GM21825 (cell line): ENCODE measurements at regions not wholly inside any gene's neighbourhood (a gene's known extent, or its start where the extent isn't known, plus 50 kb on each side); places are given as distances from the start of the nearest gene placed in this dataset.

Experiments used
- ATAC-seq: cut with Tn5 transposase; IDR thresholded peaks from one replicate; pipeline ENCODE4 v1.9.1; 2021; ENCODE audit warnings: mild to moderate bottlenecking, moderate library complexity; ENCODE audit not compliant: unreplicated experiment

DNA sequence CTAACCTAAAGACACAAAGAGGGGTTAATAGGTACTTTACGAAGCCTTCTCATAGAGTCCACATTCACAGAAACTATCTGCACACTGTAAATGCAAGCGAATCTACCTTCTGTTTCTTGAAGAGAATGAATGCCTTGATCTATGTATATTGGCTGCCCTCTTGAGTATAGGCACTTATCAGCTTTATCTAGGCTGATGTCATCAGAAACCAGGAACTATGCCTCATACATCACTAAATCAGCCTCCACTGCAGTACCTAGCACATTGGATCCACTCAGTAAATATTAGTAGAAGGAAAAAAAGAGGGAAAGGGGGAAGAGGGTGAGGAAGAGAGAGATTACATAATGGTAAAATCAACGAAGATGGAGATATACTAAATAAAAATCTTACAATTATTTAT lies 477.1 kb downstream of the CAAP1 start:
- no peak for ATAC-seq

DNA sequence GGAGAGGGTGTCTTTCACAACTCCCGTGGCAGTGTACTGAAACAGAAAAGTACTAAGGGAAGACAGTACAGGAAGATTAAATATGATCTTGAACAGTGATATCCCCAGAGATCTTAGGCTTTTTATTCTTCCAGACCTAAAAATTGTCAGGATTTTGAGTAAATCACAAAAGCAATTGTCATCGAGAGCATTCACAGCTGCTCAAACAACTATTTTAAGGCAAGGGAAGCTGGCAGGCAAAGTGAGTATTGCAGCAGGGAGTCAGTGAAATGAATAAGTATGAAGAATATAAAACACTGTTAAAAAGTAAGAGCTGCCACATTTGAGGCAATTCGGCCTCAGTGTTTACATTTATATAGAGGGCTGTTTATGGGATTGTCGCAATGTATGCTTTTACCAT lies 479.0 kb downstream of the CAAP1 start:
- no peak for ATAC-seq

DNA sequence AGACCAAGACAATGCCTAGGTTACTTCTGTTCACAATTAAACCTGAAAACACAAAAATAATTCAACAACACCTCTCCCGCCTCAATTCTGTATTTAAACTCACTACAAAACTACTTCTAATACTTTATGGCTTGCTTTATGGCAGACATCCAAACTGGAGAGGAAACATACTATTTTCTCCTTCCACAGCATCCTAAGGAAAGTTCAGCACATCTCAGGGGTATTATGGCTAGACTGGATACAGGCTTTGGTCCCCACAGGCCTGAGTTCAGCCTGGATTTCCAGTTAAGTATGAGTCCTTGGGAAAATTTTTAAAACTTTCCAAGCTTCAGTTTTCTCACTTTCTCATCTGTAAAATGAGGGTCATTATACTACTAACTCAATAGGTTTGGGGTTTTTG lies 480.2 kb downstream of the CAAP1 start:
- ATAC-seq: no peak

DNA sequence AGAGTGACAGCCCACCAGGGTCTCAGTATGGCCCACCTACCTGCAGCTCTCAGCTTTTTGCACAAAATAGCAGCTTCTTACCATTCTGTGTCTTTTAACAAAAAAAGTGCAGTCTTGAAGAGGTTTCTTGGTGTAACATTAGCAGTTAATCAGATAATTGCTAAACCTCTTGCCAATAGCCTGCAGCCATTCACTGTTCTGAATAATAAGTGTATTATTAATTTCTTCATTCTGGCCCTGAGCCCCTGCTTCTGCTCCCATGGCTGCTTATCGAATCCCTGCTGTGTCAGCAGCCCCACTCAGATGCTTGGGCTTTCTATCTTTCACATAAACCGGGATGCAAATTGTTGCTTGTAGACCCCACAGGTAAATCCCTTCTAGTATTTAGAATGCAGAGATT lies 485.9 kb downstream of the CAAP1 start:
- ATAC-seq: no peak

DNA sequence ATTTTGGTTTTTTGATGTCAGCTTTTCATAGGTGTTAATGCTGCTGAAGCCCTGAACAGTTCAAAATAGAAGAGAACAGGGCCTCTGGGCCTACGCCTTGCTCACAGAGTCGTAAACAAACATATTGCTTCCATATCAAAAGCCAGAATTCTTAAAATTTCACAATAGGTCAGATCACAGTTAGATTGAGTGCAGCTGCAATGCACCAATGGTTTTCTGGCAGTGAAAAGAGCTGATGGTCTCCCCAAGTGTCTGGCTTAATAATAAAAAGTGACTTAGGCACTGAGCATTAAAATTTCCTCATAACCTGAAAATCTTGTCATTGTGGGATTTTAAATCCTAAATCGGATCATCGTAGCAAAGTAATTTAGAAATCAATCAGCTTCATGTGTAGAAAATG lies 493.0 kb downstream of the CAAP1 start:
- no peak for ATAC-seq

DNA sequence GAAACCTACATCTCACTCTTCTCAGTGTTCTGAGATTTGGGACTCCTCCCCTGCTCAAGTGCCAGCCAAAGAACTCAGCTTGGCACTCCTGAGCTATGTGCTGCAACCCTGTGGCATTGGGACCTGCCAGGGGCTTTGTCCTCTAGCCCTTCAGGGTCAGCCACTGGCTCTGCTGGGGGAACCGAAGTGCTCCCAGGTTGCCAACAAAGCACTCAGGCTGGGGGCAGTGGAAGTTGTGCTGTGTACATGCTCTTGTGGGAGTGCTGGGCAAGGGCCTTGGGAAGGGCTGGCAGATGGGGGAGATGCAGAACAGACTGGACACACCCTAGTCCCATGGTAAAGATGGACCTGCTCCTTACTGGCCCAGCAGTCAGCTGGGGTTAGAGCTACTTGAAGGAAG lies 498.6 kb downstream of the CAAP1 start:
- no peak for ATAC-seq

DNA sequence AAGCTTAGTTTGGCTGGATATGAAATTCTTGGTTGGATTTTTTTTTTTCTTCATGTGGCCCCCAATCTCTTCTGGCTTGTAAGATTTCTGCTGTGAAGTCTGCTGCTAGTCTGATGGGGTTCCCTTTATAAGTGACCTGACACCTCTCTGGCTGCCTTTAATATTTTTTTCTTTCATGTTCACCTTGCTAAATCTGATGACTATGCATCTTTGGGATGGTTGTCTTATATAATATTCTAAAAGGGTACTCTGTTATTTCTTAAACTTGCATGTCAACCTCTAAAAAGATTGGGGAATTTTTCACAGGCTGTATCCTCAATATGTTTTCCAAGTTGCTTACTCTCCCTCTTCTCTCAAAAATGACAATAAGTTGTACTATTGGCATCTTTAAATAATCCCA lies 500.0 kb downstream of the CAAP1 start:
- no peak for ATAC-seq

DNA sequence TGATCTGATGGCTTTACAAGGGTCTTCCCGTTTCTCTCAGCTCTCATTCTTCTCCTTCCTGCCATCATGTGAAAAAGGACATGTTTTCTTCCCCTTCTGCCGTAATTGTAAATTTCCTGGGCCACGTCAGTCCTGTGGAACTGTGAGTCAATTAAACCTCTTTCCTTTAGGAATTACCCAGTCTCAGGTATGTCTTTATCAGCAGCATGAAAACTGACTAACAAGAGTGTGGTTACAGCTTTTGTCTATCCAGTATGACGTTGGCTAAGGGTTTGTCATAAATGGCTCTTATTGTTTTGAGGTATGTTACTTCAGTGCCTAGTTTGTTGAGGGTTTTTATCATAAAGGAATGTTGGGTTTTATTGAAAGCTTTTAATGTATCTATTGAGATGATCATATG lies 501.6 kb downstream of the CAAP1 start:
- ATAC-seq: no peak

DNA sequence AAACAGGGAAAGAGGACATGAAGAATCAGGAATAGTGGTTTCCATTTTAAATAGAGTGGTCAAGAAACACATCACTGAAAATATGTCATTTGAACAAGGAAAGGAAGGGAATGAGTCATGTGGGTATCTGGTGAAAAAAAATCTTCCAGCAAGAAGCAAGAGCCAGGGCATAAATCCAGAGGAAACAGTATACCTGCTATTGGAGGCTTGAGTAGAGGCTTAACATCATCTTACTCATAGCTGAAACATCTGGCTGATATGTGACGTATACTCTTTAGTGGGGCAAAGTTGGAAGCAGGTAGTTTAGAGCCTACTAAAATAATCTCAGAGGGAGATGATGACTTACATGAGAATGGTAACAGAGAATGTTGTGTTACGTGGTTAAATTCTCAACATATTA lies 517.2 kb downstream of the CAAP1 start:
- no peak for ATAC-seq

DNA sequence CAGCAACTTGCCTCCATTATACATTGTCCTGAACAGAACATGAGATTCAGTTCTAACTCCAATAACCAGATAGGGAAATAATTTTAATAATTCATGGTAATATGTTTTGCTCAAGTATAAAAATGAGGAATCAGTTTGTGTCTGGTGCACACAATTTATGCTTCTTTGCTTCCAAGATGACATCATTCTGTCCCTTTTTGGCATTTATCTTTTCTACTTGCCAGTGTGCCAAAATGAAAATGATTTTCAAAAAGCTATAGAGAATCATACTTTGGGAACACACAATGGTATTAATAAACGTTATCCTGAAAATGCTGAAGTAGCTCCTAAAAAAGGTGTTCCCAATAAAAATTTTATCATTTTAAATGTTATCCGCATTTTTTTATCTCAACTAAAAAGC lies 519.0 kb downstream of the CAAP1 start:
- no peak for ATAC-seq

DNA sequence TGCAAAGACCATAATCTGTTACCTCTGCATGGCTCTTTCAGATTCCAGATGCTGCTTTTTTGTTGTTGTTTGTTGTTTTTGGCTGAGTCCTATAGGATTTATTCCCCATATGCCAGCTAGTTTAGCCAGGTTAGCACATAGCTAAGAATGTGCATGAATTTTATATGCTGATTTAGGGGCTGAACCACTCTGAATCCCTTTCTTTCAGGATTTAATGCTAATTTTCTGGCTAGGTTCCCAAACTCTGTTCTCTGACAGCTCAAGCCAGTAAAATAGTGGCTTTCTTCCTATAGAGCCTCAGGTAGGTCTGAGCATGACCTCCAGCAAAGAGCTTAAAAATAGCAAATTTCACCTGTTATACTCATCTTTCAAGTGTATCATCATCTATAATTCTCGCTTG lies 521.4 kb downstream of the CAAP1 start:
- no peak for ATAC-seq

DNA sequence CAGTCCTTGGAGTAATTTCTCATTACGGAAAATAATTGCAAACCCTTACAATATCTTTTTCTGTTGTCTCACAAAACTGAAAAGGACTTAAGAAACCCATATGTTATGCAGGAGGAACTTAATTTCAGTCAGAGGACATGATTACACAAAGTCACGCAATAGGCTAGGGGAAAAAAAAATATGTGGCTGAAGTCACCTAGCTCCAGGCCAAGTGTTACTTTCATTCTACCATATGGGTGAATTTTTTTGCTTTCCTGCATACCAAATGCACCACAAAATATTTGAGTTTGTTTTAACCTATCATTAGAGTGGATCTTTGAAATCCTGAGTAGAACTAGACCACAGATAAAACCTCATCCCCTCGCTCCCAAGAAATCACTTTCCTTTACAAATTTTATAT lies 523.5 kb downstream of the CAAP1 start:
- no peak for ATAC-seq

DNA sequence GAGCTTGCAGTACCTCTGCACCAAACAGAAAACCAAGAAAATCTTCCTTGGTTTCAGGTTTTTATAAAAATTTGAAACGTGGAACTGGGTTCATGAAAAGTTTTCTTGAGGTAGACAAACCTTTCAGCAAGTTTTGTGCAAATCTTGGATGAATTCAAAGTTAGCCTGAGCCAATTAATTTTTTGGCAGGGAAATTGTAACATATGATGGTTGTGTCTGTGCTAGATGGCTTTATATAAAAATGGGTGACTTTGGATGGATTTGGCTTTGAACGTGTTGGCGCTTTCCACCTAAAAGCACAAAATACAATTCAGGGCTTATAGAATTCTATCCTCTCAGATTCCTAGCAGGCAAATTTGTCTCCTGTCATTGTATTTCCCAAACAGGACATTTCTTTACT lies 524.4 kb downstream of the CAAP1 start:
- no peak for ATAC-seq

DNA sequence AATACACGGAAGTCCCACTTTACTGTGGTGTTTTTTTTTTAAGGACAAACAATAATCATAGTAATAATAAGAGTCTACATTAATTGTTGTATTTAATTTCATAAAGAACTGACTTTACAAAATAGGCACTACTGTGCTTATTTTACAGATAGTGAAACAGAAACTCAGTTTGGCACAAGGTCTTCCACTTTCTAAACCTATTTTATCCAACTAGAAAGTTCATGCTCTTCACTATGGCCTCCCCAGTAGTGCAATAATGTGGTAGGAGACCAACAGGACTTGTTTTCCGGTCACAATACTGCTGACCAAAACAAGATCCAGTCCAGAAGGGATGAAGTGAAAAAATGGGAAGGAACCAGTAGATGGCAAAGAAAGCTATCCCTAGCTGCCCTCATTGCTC lies 531.6 kb downstream of the CAAP1 start:
- ATAC-seq: no peak

DNA sequence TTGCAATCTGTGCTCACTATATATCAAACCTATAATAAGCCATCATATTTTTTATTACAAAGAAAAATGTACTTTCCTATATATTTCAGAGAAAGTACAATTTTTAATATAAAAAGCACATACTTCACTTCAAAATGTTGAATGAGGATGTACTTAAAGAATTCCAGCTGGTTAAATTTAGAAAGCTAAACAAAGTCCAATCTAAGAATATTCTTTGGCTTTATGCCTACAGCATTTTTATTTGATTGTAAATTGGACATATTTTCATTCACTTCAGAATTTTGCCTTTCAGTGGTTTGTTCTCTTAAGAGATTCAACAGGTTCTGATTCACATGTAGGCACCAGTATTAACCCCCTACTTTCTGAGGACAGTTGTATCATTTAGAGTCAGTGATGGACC lies 533.8 kb downstream of the CAAP1 start:
- no peak for ATAC-seq

DNA sequence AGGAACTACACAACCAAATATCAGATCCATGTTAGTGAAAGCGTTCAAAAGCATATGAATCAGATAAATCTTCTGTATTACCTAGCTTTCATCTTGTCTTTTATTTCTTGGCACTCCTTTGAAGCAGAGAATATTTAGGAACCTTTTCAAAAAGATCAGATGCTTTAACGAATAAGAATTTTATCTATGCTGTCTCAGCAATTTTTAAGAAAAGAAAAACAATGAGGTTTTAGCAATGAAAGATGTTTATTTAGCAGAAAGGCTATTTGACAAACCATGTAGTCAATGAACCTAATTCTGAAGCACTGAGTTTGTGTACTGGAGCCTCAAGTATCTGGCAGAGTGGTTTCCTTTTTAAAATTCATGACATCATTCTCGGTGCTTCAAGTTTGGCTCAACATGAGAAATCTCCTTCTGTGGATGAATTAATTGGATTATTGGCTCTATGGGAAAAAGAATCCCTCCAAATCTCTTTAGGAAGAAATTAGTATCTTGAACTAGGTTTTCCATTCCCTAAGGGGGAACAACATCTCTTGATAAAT lies 534.7 kb downstream of the CAAP1 start:
- no peak for ATAC-seq

DNA sequence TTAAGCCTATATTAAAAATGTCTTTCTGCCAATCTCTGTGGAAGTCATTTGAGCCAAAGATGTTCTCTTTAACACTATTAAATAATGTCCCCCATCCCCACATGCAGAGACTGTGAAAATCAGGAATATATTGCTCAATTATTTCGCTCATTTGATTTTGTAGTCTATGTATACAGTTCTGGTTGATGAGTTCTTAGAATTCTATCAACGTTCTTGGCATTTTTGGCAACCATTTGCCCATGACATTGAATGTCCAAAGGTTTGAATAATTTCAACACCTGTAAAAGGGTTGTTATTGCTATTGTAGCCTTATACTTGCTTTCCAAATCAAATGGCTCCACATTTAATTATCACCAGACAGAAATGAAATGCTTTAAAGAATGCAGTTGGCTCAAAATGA lies 536.1 kb downstream of the CAAP1 start:
- ATAC-seq: no peak

DNA sequence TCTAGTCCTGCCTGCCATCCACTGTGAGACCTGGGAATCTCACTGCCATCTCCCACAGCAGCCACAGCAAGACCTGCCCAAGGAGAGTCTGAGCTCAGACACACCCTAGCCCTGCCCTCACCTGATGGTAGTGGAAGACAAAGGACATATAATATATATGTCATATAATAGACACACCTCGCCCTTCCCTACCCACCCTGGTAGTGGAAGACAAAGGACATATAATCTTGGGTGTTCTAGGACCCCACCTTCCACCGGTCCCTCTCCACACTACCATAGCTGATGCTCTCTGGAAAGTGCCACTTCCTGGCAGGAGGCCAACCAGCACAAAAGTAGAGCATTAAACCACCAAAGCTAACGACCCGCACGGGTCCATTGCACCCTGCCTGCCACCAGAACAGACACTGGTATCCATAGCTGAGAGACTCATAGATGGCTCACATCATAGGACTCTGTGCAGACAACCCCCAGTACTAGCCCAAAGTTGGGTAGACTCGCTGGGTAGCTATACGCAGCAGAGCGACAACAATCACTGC lies 545.6 kb downstream of the CAAP1 start:
- ATAC-seq: no peak

DNA sequence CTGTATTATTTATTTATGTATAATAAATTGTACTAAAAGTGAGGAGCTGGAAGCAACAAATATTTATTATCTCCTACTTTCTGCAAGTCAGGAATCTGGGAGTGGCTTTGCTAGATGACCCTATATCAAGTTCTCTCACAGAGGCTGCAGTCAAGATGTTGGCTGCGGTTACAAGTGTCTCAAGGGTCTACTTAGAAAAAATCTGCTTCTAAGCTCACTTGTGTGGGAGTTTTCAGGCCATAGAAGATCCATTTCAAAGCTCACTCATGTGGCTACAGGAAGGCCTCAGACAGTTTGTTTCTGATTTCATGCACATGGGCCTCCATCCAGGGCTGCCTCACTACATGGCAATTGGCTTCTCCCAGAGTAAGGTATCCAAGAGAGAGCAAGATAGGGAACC lies 551.1 kb downstream of the CAAP1 start:
- ATAC-seq: no peak

DNA sequence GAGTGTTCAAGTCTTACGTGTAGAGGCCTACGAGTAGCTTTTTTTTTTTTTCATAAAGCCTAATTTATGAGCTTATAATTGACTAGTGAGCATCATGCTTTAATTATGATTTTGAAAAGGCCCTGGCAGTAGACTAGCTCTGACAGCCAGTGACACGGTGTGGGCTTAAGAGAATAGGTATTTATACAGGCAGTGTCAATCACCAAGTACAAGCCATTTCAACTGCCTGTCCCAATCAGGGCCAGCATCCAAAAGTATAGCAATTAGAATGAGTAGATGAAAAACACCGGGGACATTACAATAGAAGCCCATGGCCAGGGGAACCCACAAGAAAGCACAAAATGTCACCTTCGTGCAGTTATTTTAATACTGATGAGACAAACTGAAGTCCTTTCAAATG lies 552.8 kb downstream of the CAAP1 start:
- ATAC-seq: no peak

DNA sequence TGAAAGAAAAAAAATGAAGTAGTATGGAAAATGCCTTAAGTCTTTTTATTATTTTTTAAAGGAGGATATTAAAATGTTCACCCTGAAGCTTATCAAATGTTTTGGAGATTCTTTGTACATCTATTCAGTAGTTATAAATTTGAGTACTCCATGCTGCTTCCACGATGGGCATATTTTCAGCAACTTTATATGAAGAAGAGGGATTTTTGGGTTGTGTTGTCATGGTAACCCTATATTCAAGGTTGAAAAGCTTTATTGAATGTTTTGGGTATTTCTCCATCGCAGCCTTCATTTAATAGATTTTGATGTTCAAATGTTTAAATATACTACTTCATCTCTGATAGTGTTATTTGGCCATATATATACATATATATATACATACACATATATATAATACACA lies 557.5 kb downstream of the CAAP1 start:
- ATAC-seq: no peak

DNA sequence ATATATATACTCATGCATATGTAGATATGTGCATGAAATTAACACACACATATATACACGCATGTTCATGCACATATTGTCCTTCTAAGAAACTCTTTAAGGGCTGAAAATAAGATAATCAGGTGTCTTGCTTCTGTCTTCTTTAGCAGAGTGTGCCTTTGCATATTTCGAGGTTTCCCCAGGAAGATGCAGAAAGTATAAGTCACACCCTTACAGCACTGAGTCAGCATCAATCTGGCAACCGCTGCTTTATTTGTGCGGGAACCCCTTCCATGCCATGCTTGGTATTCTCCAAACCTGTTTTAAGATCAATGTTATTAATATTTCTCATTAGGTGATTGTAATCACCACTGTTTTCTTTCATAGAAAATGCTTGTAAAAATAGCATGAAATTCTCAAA lies 557.9 kb downstream of the CAAP1 start:
- ATAC-seq: no peak

DNA sequence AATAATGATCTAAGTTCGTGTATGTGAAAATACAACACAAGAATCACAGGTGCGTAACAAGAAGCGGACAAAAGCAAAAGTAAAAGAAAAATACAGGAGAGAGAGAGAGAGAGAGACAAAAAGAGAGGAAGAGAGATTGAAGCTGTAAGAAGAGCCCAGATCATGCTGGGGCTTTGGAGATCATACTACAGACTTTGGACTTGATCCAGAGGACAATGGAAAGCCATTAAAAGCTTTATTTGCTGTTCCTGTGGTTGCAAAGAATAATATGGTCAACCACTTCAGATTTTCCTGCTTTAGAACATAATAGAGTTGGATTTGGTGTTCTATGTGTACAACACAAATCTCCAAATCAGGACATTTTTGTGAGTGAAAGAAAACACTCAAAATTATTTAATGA lies 561.4 kb downstream of the CAAP1 start:
- no peak for ATAC-seq

DNA sequence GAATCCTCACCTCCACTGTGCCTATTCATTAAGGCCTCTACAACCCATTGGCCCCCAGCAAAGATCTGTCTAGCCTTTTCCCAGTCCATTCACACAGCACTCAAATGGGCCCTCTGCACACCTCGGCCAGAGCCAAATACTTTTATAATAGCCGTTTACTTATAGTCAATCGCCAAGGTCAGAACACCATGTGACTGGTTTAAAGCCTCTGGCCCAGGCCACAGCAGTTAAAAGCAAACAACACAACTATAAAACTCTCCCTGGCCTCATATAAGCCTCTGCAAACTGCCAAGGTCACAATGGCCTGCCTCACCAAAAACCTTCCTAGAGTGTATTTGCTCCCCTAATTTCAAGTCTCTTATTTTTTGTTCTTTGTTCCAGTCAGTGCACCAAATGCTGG lies 562.6 kb downstream of the CAAP1 start:
- ATAC-seq: no peak
